IPS-15b (cell line): ENCODE measurements at regions not wholly inside any gene's neighbourhood (a gene's known extent, or its start where the extent isn't known, plus 50 kb on each side); places are given as distances from the start of the nearest gene placed in this dataset.

Source experiments
- H3K27me3 ChIP-seq: one replicate; pipeline ENCODE4 v1.6.1; 2013; ENCODE audit warnings: low read length; ENCODE audit not compliant: control insufficient read depth, insufficient read depth
- H3K36me3 ChIP-seq: one replicate; pipeline ENCODE4 v1.6.1; 2013; ENCODE audit warnings: low read length; ENCODE audit not compliant: control insufficient read depth, insufficient read depth
- H3K4me1 ChIP-seq: one replicate; pipeline ENCODE4 v1.6.1; 2013; ENCODE audit warnings: mild to moderate bottlenecking, low read length; ENCODE audit not compliant: control insufficient read depth, insufficient read depth
- H3K4me3 ChIP-seq: one replicate; pipeline ENCODE4 v1.5.1; 2013; ENCODE audit warnings: low read depth, low read length
- H3K9ac ChIP-seq: one replicate; pipeline ENCODE4 v1.6.1; 2013; ENCODE audit warnings: low read depth, mild to moderate bottlenecking, low read length
- H3K9me3 ChIP-seq: one replicate; pipeline ENCODE4 v1.6.1; 2013; ENCODE audit warnings: mild to moderate bottlenecking, low read length; ENCODE audit not compliant: control insufficient read depth, insufficient read depth

- Histone ChIP-seq H3K9ac (no peak overlapping the region), H3K27me3 (no peaks in the 10 kb centered on the region), H3K4me1 (no peaks in the 10 kb centered on the region), H3K4me3 (no peak overlapping the region), H3K9me3 (no peaks in the 10 kb centered on the region), H3K36me3 (no peaks in the 10 kb centered on the region)
These were observed 86.4 kb upstream of the C1orf21 start for GRCh38 chr1:184300446-184300845.

- Histone ChIP-seq H3K4me3 (no peak overlapping the region), H3K4me1 (no peaks in the 10 kb centered on the region), H3K36me3 (no peaks in the 10 kb centered on the region), H3K27me3 (no peaks in the 10 kb centered on the region), H3K9me3 (no peaks in the 10 kb centered on the region), H3K9ac (no peak overlapping the region)
These were observed 85.6 kb upstream of the C1orf21 start for GRCh38 chr1:184301227-184301626.

- H3K9me3 ChIP-seq = no peaks in the 10 kb centered on the region
- H3K4me3 ChIP-seq = no peak overlapping the region
- H3K9ac ChIP-seq = no peak overlapping the region
- H3K4me1 ChIP-seq = no peaks in the 10 kb centered on the region
- no peaks in the 10 kb centered on the region for H3K36me3 ChIP-seq
- no peaks in the 10 kb centered on the region for H3K27me3 ChIP-seq
These were observed 84.5 kb upstream of the C1orf21 start for GRCh38 chr1:184302346-184302745.

- Histone ChIP-seq H3K4me1 (peaks cover 6% of the 10 kb centered on the region), H3K9me3 (no peaks in the 10 kb centered on the region), H3K27me3 (no peaks in the 10 kb centered on the region), H3K9ac (no peak overlapping the region), H3K4me3 (no peak overlapping the region), H3K36me3 (no peaks in the 10 kb centered on the region)
These were observed 76.5 kb upstream of the C1orf21 start for GRCh38 chr1:184310157-184310819.

- Histone ChIP-seq H3K36me3 (no peaks in the 10 kb centered on the region), H3K27me3 (no peaks in the 10 kb centered on the region), H3K9ac (no peak overlapping the region), H3K4me1 (peaks cover 6% of the 10 kb centered on the region), H3K4me3 (no peak overlapping the region), H3K9me3 (no peaks in the 10 kb centered on the region)
These were observed 75.2 kb upstream of the C1orf21 start for GRCh38 chr1:184311580-184311979.

GRCh38 chr1:184315254-184315653, 71.6 kb upstream of the C1orf21 start:
- Histone ChIP-seq H3K4me1 (peaks cover 6% of the 10 kb centered on the region), H3K9ac (no peak overlapping the region), H3K36me3 (no peaks in the 10 kb centered on the region), H3K9me3 (no peaks in the 10 kb centered on the region), H3K27me3 (no peaks in the 10 kb centered on the region), H3K4me3 (no peak overlapping the region)

- H3K9ac ChIP-seq = no peak overlapping the region
- no peaks in the 10 kb centered on the region for H3K9me3 ChIP-seq
- H3K27me3 ChIP-seq = no peaks in the 10 kb centered on the region
- no peaks in the 10 kb centered on the region for H3K36me3 ChIP-seq
- no peak overlapping the region for H3K4me3 ChIP-seq
- H3K4me1 ChIP-seq = peaks cover 6% of the 10 kb centered on the region
These were observed 67.0 kb upstream of the C1orf21 start for GRCh38 chr1:184319879-184320278.

GRCh38 chr1:184322253-184322652, 64.6 kb upstream of the C1orf21 start:
- Histone ChIP-seq H3K4me3 (no peak overlapping the region), H3K9me3 (no peaks in the 10 kb centered on the region), H3K4me1 (peaks cover 3% of the 10 kb centered on the region), H3K36me3 (no peaks in the 10 kb centered on the region), H3K27me3 (no peaks in the 10 kb centered on the region), H3K9ac (no peak overlapping the region)

- Histone ChIP-seq H3K27me3 (no peaks in the 10 kb centered on the region), H3K9ac (no peak overlapping the region), H3K4me1 (peaks cover 3% of the 10 kb centered on the region), H3K36me3 (no peaks in the 10 kb centered on the region), H3K9me3 (no peaks in the 10 kb centered on the region), H3K4me3 (no peak overlapping the region)
These were observed 61.9 kb upstream of the C1orf21 start for GRCh38 chr1:184324972-184325371.

- peaks cover 3% of the 10 kb centered on the region for H3K4me1 ChIP-seq
- H3K9ac ChIP-seq = no peak overlapping the region
- H3K27me3 ChIP-seq = no peaks in the 10 kb centered on the region
- H3K36me3 ChIP-seq = no peaks in the 10 kb centered on the region
- H3K4me3 ChIP-seq = no peak overlapping the region
- H3K9me3 ChIP-seq = no peaks in the 10 kb centered on the region
These were observed 60.6 kb upstream of the C1orf21 start for GRCh38 chr1:184326278-184326677.

GRCh38 chr1:184329245-184329953, 57.4 kb upstream of the C1orf21 start:
- Histone ChIP-seq H3K4me1 (no peaks in the 10 kb centered on the region), H3K36me3 (no peaks in the 10 kb centered on the region), H3K9me3 (no peaks in the 10 kb centered on the region), H3K27me3 (no peaks in the 10 kb centered on the region), H3K4me3 (no peak overlapping the region), H3K9ac (no peak overlapping the region)
